Thyroid gland (tissue), 4 donors: ENCODE measurements at regions not wholly inside any gene's neighbourhood (a gene's known extent, or its start where the extent isn't known, plus 50 kb on each side); places are given as distances from the start of the nearest gene placed in this dataset.

ENCODE experiments used
- DNase-seq, 2 donors: peaks; one replicate each; pipeline ENCODE4 v3.0.0-alpha.2; 2019
- H3K27ac ChIP-seq, 3 donors: fragments of 200-600 bp; sonication (generic); 1 replicate in 2 of 3; 2 replicates in 1 of 3; pipeline ENCODE4 v1.5.1; 2016 to 2019; ENCODE audit warnings: mild to moderate bottlenecking in 1 of 3, moderate library complexity in 1 of 3
- H3K27me3 ChIP-seq: fragments of 200-600 bp; sonication (generic); one replicate; pipeline ENCODE4 v1.5.1; 2019
- H3K36me3 ChIP-seq, 2 donors: fragments of 200-600 bp; sonication (generic); one replicate each; pipeline ENCODE4 v1.5.1; 2016 to 2019
- H3K4me1 ChIP-seq, 2 donors: fragments of 200-600 bp; sonication (generic); one replicate each; pipeline ENCODE4 v1.5.1; 2017 to 2019
- H3K4me3 ChIP-seq, 3 donors: fragments of 200-600 bp; sonication (generic); replicated peaks in 1 of 3; 1 replicate in 2 of 3; 2 replicates in 1 of 3; pipeline ENCODE4 v1.5.1; 2016; ENCODE audit warnings: mild to moderate bottlenecking in 1 of 3
- H3K9me3 ChIP-seq: fragments of 200-600 bp; sonication (generic); one replicate; pipeline ENCODE4 v1.5.1; 2017
- POLR2A ChIP-seq, 2 donors: fragments of 450-650 bp; IDR thresholded peaks; one replicate each; pipeline ENCODE4 v1.6.1; 2017; ENCODE audit warnings: antibody characterized with exemption in 2 of 2, mild to moderate bottlenecking in 2 of 2, moderate library complexity in 1 of 2
- WGBS, 2 donors: methylation state at CpG; one replicate each; pipeline ENCODE4 v1.1.5; 2017; 5-methylcytosine and 5-hydroxymethylcytosine counted together
- intact Hi-C: fragments of 100-400 bp; cut with DNase I; formaldehyde crosslinking; loops from one replicate; pipeline ENCODE4 v1.15.1; 2023
- TF ChIP-seq, protein P1 (sequence below), 6 experiments: fragments of 200-600 bp in 3 of 6; fragments of 450-650 bp in 3 of 6; sonication (generic) in 3 of 6; IDR thresholded peaks; one replicate each; pipeline ENCODE4 v1.5.1; 2016 to 2019; ENCODE audit warnings: antibody characterized with exemption in 6 of 6, mild to moderate bottlenecking in 2 of 6, inconsistent platforms in 1 of 6, moderate library complexity in 1 of 6

DNA sequence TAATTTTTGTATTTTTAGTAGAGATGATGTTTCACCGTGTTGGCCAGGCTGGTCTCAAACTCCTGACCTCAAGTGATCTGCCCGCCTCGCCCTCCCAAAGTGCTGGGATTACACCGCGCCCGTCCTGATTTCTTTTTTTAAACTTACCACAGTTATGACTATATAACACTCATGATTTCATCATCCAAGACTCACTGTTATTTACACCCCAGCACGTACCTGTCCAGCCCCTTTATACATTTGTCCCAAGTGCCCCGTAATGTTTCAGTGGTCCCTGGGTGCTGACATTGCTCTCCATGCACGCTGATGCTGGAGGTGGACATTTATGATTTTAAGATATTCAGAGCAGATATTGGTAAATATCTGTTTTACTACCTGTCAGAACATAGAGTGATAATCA, 219.9 kb upstream of the GMDS start:
- DNase-seq: no peak
- Histone ChIP-seq H3K27ac (no peak overlapping the region), H3K9me3 (no peaks in the 10 kb centered on the region), H3K4me3 (no peak overlapping the region), H3K36me3 (no peaks in the 10 kb centered on the region), H3K27me3 (no peaks in the 10 kb centered on the region), H3K4me1 (no peaks in the 10 kb centered on the region)
- intact Hi-C loops: no loop called here
- no peak for TF ChIP-seq POLR2A (IDR thresholded peaks at IDR 0.05)
- TF ChIP-seq, protein P1, sequence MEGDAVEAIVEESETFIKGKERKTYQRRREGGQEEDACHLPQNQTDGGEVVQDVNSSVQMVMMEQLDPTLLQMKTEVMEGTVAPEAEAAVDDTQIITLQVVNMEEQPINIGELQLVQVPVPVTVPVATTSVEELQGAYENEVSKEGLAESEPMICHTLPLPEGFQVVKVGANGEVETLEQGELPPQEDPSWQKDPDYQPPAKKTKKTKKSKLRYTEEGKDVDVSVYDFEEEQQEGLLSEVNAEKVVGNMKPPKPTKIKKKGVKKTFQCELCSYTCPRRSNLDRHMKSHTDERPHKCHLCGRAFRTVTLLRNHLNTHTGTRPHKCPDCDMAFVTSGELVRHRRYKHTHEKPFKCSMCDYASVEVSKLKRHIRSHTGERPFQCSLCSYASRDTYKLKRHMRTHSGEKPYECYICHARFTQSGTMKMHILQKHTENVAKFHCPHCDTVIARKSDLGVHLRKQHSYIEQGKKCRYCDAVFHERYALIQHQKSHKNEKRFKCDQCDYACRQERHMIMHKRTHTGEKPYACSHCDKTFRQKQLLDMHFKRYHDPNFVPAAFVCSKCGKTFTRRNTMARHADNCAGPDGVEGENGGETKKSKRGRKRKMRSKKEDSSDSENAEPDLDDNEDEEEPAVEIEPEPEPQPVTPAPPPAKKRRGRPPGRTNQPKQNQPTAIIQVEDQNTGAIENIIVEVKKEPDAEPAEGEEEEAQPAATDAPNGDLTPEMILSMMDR (IDR thresholded peaks at IDR 0.05): no peak
- 94 to 96% methylated on average over 9 of the region's 9 CpGs for WGBS, 2 donors

DNA sequence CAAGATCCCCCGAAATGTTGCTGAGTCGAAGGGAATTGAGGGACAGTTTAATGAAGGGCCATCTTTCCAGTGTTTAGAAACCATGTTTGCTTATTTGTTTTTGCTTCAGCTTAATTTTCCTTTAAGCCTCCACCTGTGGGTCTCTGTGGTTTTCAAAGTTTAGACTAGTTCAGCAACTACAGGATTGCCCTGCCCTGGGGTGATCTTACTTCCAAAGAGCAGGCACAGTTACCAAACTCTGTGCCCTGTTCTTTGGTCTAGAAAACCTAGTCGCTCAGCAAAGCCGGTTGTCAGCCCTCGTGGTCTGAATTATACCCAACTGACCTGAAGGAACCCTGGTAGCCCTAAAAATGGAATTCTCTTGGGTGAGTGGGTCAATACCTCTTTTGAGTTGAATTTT, 219.2 kb upstream of the GMDS start:
- Histone ChIP-seq H3K36me3 (no peaks in the 10 kb centered on the region), H3K27ac (no peak overlapping the region), H3K27me3 (no peaks in the 10 kb centered on the region), H3K4me1 (no peaks in the 10 kb centered on the region), H3K9me3 (no peaks in the 10 kb centered on the region), H3K4me3 (no peak overlapping the region)
- no peak for DNase-seq
- TF ChIP-seq POLR2A (IDR thresholded peaks at IDR 0.05): no peak
- TF ChIP-seq, protein P1 (IDR thresholded peaks at IDR 0.05): no peak
- intact Hi-C loops: no loop called here
- 93 to 98% methylated on average over 5 of the region's 5 CpGs for whole genome bisulfite sequencing, 2 donors

DNA sequence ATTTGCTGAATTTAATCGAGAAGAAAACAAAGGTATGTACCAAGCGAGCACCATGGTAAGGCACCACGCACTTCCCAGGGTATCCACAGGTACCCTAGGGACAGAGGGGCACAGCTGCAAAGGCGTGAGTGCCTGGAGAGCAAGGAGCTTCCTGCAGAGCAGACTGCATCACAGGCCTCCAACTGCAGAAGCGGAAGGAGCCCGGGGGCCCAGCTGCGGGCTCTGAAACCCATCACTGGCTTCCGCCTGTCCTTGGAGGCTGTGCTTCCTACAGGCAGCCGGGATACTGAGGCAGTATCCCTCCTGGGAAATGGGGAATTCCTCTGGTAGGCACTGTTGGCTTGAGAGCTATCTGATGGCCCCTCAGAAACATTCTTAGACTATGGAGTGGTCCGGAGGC, 217.4 kb upstream of the GMDS start:
- no peak overlapping the region for H3K27ac ChIP-seq
- no peak overlapping the region for H3K4me3 ChIP-seq
- H3K36me3 ChIP-seq: no peaks in the 10 kb centered on the region
- no peaks in the 10 kb centered on the region for H3K9me3 ChIP-seq
- H3K27me3 ChIP-seq: no peaks in the 10 kb centered on the region
- H3K4me1 ChIP-seq: no peaks in the 10 kb centered on the region
- WGBS, 2 donors: 78 to 85% methylated on average over 5 to 10 of the region's 10 CpGs
- intact Hi-C loops: no loop called here
- TF ChIP-seq, protein P1 (IDR thresholded peaks at IDR 0.05): no peak
- no peak for TF ChIP-seq POLR2A (IDR thresholded peaks at IDR 0.05)
- no peak for DNase-seq

DNA sequence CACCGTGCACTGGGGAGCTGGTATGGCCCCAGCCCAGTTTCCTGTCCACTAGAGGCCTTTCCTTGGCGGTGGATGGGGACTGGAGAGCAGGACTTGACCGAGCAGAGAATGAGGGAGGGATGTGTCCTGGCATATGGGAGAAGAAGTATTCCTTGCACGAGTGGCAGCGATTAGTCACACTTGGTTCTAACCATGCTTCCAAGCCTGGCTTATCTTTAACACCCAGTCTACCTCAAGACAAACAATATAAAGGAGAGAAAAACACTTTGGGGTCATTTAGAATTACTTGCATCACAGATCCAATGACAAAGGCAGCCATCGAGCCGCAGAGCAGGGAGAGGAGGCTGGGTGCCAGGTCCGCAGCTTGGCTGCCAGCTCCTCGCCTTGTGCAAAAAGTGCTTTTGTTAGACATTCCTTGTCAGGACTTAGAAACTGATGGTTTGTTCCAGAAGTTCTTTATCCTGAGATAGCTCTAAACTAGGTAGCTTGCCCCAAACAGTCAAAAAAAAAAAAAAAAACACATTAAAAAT, 214.9 kb upstream of the GMDS start:
- intact Hi-C loops: no loop called here
- Histone ChIP-seq H3K4me1 (no peaks in the 10 kb centered on the region), H3K9me3 (no peaks in the 10 kb centered on the region), H3K4me3 (no peak overlapping the region), H3K36me3 (no peaks in the 10 kb centered on the region), H3K27ac (no peak overlapping the region), H3K27me3 (no peaks in the 10 kb centered on the region)
- WGBS, 2 donors: 64 to 76% methylated on average over 9 of the region's 9 CpGs
- peak; percentile 16 to 25 for DNase-seq
- TF ChIP-seq POLR2A (IDR thresholded peaks at IDR 0.05): no peak
- TF ChIP-seq, protein P1 (IDR thresholded peaks at IDR 0.05): no peak

DNA sequence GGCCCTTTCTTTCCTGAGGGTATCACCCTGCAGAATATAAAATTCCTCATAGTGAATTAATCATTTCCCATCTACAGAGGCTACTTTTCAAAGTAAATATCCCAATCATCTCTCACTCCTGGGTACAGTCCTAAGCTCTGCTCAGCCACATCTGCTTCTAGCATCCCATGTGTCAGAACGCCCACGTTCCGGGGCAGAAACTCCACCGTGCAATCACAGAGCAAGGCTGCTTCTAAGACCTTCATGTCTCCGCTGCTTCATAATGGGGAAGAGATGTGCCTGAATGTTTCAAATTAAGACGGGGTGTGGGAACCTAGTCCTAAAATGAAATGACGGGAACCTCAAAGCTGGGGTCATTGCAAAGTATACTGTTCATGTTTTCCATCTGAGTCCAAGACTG, 208.8 kb upstream of the GMDS start:
- H3K4me3 ChIP-seq: no peak overlapping the region
- no peaks in the 10 kb centered on the region for H3K27me3 ChIP-seq
- H3K27ac ChIP-seq: no peak overlapping the region
- no peaks in the 10 kb centered on the region for H3K4me1 ChIP-seq
- intact Hi-C loops: loop anchor here (10.0 kb wide), 1 partner anchor 859 kb away; no protein-coding TSS in a partner anchor
- DNase-seq: no peak
- WGBS, 2 donors: 88 to 94% methylated on average over 7 of the region's 7 CpGs
- no peak for TF ChIP-seq POLR2A (IDR thresholded peaks at IDR 0.05)
- TF ChIP-seq, protein P1 (IDR thresholded peaks at IDR 0.05): no peak
- no peaks in the 10 kb centered on the region for H3K36me3 ChIP-seq
- H3K9me3 ChIP-seq: no peaks in the 10 kb centered on the region
